OCI-LY1 (cell line): ENCODE measurements at regions not wholly inside any gene's neighbourhood (a gene's known extent, or its start where the extent isn't known, plus 50 kb on each side); places are given as distances from the start of the nearest gene placed in this dataset.

Experiments
- H2AFZ ChIP-seq: fragments of 200-600 bp; sonication (generic), shearing (Covaris generic); 2 replicates; pipeline ENCODE4 v1.6.0; 2014; ENCODE audit warnings: antibody characterized with exemption, mild to moderate bottlenecking, low read length
- H3F3A ChIP-seq: fragments of 200-600 bp; sonication (generic), shearing (Covaris generic); 2 replicates; pipeline ENCODE4 v1.6.0; 2014; ENCODE audit warnings: mild to moderate bottlenecking, antibody characterized with exemption, low read length, moderate library complexity; ENCODE audit not compliant: insufficient read depth
- H3K27ac ChIP-seq: fragments of 200-600 bp; sonication (generic); 2 replicates; pipeline ENCODE4 v1.5.1; 2014; ENCODE audit warnings: low read length, mixed run types, mild to moderate bottlenecking, low read depth; ENCODE audit not compliant: poor library complexity, severe bottlenecking
- H3K27me3 ChIP-seq: fragments of 200-600 bp; sonication (generic); 2 replicates; pipeline ENCODE4 v1.6.0; 2014; ENCODE audit warnings: antibody characterized with exemption, mild to moderate bottlenecking, low read length, moderate library complexity; ENCODE audit not compliant: insufficient read depth
- H3K36me3 ChIP-seq: fragments of 200-600 bp; sonication (generic); 2 replicates; pipeline ENCODE4 v1.6.1; 2014; ENCODE audit warnings: mild to moderate bottlenecking, antibody characterized with exemption, low read length, moderate library complexity, mixed read lengths; ENCODE audit not compliant: insufficient read depth
- H3K4me1 ChIP-seq: fragments of 200-600 bp; sonication (generic); 2 replicates; pipeline ENCODE4 v1.5.1; 2014; ENCODE audit warnings: mild to moderate bottlenecking, low read length, moderate library complexity; ENCODE audit not compliant: insufficient read depth, severe bottlenecking
- H3K4me2 ChIP-seq: fragments of 200-600 bp; sonication (generic), shearing (Covaris generic); 2 replicates; pipeline ENCODE4 v1.6.1; 2014; ENCODE audit warnings: low read length
- H3K4me3 ChIP-seq: fragments of 200-600 bp; sonication (generic); 2 replicates; pipeline ENCODE4 v1.5.1; 2014; ENCODE audit warnings: low read length, low read depth, mild to moderate bottlenecking, mixed read lengths; ENCODE audit not compliant: poor library complexity, severe bottlenecking
- H3K79me2 ChIP-seq: fragments of 200-600 bp; shearing (Covaris generic); 2 replicates; pipeline ENCODE4 v1.6.1; 2016; ENCODE audit warnings: mixed run types, low read length, mixed read lengths; ENCODE audit not compliant: insufficient read depth
- H3K9ac ChIP-seq: fragments of 200-600 bp; sonication (generic), shearing (Covaris generic); 2 replicates; pipeline ENCODE4 v1.6.1; 2014; ENCODE audit warnings: mild to moderate bottlenecking, low read length, mixed read lengths
- H3K9me2 ChIP-seq: fragments of 200-600 bp; sonication (generic), shearing (Covaris generic); 2 replicates; pipeline ENCODE4 v1.6.1; 2014; ENCODE audit warnings: low read depth, mild to moderate bottlenecking, low read length, mixed read lengths
- H3K9me3 ChIP-seq: fragments of 200-600 bp; shearing (Covaris generic); 2 replicates; pipeline ENCODE4 v1.6.1; 2014; ENCODE audit warnings: low read length, mixed read lengths
- H4K20me1 ChIP-seq: fragments of 200-600 bp; sonication (generic), shearing (Covaris generic); 2 replicates; pipeline ENCODE4 v1.6.0; 2016; ENCODE audit warnings: mild to moderate bottlenecking, low read length; ENCODE audit not compliant: insufficient read depth
- EZH2 ChIP-seq: fragments of 200-600 bp; sonication (generic), shearing (Covaris generic); IDR thresholded peaks from 2 replicates; pipeline ENCODE4 v1.8.0; 2017; ENCODE audit warnings: borderline replicate concordance, mixed run types, mild to moderate bottlenecking, antibody characterized with exemption, low read length, moderate library complexity, mixed read lengths
- TF ChIP-seq, protein P1 (sequence below): fragments of 200-600 bp; sonication (generic), shearing (Covaris generic); IDR thresholded peaks from 2 replicates; pipeline ENCODE4 v1.5.1; 2017; ENCODE audit warnings: mild to moderate bottlenecking, antibody characterized with exemption, low read length, moderate library complexity, mixed read lengths

DNA sequence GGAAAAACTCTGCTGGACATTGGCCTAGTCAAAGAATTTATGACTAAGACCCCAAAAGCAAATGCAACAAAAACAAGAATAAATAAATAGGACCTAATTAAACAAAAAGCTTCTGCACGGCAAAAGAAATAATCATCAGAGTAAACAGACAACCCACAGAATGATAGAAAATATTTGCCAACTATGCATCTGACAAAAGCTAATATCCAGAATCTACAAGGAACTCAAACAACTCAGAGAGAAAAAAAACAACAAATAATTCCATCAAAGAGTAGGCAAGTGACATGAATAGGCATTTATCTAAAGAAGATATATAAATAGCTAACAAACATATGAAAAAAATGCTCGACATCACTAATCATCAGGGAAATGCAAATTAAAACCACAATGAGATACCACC is 91.2 kb upstream of the PALMD start:
- no peak overlapping the region for H3K27ac ChIP-seq
- H3K4me2 ChIP-seq: no peak overlapping the region
- H3K4me3 ChIP-seq: no peak overlapping the region
- H3K9ac ChIP-seq: no peak overlapping the region
- H3K9me2 ChIP-seq: no peaks in the 10 kb centered on the region
- no peaks in the 10 kb centered on the region for H3F3A ChIP-seq
- H3K79me2 ChIP-seq: no peaks in the 10 kb centered on the region
- TF ChIP-seq, protein P1, sequence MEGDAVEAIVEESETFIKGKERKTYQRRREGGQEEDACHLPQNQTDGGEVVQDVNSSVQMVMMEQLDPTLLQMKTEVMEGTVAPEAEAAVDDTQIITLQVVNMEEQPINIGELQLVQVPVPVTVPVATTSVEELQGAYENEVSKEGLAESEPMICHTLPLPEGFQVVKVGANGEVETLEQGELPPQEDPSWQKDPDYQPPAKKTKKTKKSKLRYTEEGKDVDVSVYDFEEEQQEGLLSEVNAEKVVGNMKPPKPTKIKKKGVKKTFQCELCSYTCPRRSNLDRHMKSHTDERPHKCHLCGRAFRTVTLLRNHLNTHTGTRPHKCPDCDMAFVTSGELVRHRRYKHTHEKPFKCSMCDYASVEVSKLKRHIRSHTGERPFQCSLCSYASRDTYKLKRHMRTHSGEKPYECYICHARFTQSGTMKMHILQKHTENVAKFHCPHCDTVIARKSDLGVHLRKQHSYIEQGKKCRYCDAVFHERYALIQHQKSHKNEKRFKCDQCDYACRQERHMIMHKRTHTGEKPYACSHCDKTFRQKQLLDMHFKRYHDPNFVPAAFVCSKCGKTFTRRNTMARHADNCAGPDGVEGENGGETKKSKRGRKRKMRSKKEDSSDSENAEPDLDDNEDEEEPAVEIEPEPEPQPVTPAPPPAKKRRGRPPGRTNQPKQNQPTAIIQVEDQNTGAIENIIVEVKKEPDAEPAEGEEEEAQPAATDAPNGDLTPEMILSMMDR: no peak
- TF ChIP-seq EZH2: no peak
- H3K27me3 ChIP-seq: no peaks in the 10 kb centered on the region
- H3K4me1 ChIP-seq: no peaks in the 10 kb centered on the region
- no peaks in the 10 kb centered on the region for H3K36me3 ChIP-seq
- H4K20me1 ChIP-seq: no peaks in the 10 kb centered on the region
- H2AFZ ChIP-seq: no peak overlapping the region
- no peaks in the 10 kb centered on the region for H3K9me3 ChIP-seq

DNA sequence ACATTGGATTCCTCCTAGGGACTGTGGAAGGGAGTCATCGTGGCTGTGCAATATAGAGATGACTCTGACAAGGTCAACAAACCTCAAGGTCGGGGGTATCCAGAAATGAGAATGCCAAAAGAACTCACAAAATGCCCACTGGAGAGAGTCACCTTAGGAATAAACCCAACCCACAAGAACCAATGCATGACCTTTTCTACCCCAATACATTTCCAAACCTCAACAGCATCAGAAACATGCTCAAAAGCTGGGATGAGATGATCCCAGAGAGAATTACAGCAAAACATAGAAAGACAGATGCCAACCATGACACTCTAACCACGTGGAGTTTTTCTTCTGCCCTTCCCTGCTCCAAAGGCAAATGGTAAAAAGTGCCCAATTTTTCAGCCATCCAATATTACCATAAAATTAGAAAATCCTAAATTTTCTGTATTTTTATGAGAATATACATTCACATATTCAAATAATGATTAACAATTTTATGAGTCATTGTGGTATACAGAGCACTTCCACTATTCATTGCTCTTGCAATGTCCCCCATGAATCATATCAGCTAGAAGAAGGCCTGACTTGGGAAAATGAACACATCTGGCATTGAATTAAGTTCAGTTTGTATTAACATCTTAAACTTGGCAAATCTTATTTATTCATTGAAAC is 88.2 kb upstream of the PALMD start:
- Histone ChIP-seq H3K79me2 (no peaks in the 10 kb centered on the region), H3K9me3 (no peaks in the 10 kb centered on the region), H3K9me2 (no peaks in the 10 kb centered on the region), H3K9ac (no peak overlapping the region), H3K27ac (no peak overlapping the region), H3F3A (no peaks in the 10 kb centered on the region), H4K20me1 (no peaks in the 10 kb centered on the region), H2AFZ (no peak overlapping the region), H3K36me3 (no peaks in the 10 kb centered on the region), H3K4me3 (no peak overlapping the region), H3K4me2 (no peak overlapping the region), H3K27me3 (no peaks in the 10 kb centered on the region), H3K4me1 (no peaks in the 10 kb centered on the region)
- TF ChIP-seq EZH2: no peak
- TF ChIP-seq, protein P1: no peak

GRCh38 chr1:99559166-99559565 is 86.7 kb upstream of the PALMD start:
- no peaks in the 10 kb centered on the region for H3K36me3 ChIP-seq
- no peak overlapping the region for H3K4me2 ChIP-seq
- no peaks in the 10 kb centered on the region for H3K9me3 ChIP-seq
- H2AFZ ChIP-seq: no peak overlapping the region
- no peaks in the 10 kb centered on the region for H3F3A ChIP-seq
- H4K20me1 ChIP-seq: no peaks in the 10 kb centered on the region
- H3K27me3 ChIP-seq: no peaks in the 10 kb centered on the region
- no peaks in the 10 kb centered on the region for H3K4me1 ChIP-seq
- H3K9ac ChIP-seq: no peak overlapping the region
- no peaks in the 10 kb centered on the region for H3K9me2 ChIP-seq
- TF ChIP-seq EZH2: no peak
- TF ChIP-seq, protein P1: no peak
- no peak overlapping the region for H3K27ac ChIP-seq
- no peak overlapping the region for H3K4me3 ChIP-seq
- H3K79me2 ChIP-seq: no peaks in the 10 kb centered on the region
